HG03354 (cell line): ENCODE measurements at regions not wholly inside any gene's neighbourhood (a gene's known extent, or its start where the extent isn't known, plus 50 kb on each side); places are given as distances from the start of the nearest gene placed in this dataset.
A peak's percentile ranks its signal among the peaks of the same experiment; 100 is the strongest.

Source experiments
- ATAC-seq: cut with Tn5 transposase; IDR thresholded peaks from one replicate; pipeline ENCODE4 v1.9.1; 2021; ENCODE audit warnings: mild to moderate bottlenecking; ENCODE audit not compliant: unreplicated experiment, poor library complexity, severe bottlenecking

DNA sequence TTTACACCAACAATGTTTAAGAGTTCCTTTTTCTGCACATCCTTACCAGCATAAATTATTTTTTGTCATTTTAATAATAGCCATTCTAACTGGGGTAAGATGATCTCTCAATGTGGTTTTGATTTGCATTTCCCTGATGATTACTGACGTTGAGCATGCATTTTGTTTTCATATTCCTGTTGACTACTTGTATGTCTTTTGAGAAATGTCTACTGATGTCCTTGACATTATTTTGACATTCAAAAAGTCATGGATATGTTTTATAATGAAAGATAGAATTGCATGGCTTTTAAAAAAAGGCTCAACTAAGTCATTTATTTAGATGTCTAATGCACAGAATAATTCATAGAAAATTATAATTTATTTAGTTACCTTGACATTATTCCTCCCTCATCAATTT is 381.6 kb upstream of the C9orf72 start:
- no peak for ATAC-seq

DNA sequence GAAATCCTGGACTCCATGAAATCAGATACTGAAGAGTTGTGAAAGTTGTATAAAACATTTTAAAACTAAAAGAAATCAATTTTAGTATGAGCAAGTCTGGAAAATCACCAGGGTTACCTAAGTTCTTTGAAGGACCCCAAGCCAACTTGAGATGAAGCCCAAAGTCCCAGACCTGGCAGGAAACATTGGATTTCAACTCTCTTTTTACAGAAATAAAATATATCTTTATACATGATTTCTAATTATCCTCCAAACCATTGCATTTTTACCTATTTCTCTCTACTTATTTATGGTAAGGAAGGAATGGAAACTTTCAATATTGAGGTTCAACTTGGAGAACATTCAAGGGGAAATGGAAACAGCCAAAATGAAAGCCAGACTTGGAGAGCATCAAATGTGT is 390.6 kb upstream of the C9orf72 start:
- ATAC-seq: no peak

DNA sequence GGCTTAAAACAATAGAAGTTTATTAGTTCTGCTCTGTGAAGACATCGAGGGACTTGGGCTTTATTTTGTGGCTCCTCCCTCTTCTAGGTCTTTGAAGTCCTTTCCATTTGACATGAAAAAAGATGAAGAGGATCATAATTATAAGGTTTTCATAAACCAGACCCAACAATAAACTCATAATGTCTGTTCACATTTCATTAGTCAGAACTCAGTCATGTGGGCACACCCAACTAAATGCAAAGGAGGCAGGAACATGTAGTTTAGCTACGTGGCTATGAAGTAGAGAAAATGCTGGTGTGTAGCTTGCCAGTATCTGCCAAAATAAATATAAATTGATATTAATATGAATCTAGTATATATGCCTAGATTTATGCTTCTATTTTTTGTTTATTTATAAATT is 393.9 kb upstream of the C9orf72 start:
- ATAC-seq: no peak

DNA sequence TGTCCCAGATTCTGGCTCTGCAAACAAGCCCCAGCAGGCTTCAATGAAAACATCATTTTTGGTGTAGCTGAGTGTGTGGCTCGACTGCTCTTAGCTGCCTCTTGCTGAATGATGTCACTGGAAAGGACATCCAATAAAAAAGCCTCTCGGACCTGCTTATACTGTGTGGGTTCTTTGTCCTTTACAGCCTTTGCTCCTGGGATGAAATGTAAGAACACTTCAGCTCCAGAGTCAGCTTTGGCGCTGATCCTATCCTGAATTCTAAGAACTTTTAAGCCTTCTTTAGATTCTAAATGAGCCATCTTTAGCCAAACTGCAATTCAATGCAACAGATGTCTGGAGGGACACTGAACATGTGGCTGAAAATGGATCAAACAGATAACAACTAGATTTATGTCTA is 404.6 kb upstream of the C9orf72 start:
- no peak for ATAC-seq

DNA sequence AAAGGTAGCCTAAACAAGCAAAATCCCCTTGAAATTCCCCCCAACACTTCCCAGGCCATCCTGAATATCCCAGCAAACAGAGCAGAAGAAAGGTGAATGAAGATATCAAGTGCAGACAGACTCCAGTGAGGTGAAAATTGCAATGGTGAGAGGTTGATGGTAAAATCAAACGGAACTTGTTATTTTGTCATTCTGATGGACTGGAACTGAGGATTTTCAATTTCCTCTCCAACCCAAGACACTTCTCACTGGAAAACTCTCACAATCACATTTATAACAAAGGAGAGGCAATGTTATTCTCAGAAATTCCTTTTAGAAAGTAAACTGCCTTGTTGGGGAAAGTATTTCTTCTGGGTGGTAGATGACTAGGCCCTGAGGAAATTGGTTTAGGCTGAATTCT is 412.4 kb upstream of the C9orf72 start:
- ATAC-seq: no peak

DNA sequence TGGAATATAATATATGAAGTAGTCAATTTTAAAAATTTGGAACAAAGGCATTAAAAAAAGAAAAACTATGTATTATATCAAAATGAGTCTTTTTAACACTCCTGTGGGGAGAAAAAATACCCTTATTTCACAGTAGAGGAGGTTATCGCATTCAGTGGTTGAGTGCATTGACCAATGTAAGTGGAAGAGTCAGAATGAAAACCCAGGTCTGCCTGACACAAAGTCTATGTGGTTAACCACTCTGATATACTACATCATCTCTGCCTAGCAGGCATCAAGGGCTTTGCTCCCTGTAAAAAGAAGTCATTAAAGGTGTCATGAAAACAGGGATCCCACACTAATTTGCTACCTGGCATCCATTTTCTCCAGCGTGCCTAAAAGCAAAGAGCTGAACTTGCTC is 417.2 kb upstream of the C9orf72 start:
- ATAC-seq: peak; percentile 72

DNA sequence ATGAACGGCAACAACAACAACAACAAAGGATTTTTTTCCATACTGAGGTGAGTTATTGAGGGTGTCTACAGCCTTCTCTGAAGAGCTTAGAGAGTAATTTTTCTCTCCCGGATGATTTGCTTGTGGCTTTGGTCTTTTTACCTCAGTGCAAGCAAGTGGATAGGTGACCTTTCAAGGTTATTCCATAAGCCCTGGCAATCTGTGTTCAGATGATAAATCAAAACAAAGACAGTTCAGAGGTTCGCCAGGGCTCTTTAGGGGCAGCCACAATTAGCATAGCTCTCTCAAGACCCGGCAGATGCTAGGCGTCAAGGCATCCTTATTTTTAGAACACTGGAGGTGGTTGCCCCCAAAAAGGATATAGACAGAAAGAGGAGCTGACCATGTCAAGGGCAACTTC is 417.9 kb upstream of the C9orf72 start:
- ATAC-seq: no peak

DNA sequence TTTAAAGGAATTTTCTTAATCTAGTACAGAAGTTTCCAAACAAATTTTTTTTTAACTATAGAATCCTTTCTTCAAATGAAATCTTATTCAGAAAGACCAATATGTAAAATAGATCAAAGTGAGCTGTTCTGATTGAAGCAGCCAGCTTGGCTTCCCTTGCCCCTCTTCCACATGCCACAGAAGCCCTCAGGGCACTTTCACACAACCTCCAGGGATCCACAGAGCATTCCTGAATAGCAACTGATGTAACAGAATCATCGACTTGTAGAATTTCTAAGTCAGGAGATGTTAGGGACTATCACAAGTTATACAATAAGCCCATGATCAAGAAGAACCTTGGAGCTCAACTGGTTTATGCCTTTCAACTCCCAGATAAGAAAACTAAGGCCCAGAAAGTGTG is 427.8 kb upstream of the C9orf72 start:
- no peak for ATAC-seq

DNA sequence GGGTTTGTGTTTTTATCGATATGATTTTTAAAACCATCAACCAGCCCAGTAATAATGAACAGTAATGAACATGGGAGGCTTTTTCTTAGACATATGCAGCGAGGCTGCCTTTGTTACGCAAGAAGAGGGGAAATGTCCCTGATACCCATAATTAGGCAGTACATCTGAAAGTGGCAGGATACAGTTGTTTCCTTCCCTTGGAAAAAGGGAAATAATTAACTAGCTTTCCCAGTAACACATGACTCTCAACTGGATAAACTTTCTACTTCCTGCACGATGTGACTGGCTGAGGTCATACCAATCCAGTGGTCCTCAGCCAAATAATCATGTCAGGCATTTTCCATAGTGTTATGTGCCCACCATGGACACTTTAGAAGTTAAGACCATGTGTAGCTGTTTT is 431.6 kb upstream of the C9orf72 start:
- no peak for ATAC-seq

DNA sequence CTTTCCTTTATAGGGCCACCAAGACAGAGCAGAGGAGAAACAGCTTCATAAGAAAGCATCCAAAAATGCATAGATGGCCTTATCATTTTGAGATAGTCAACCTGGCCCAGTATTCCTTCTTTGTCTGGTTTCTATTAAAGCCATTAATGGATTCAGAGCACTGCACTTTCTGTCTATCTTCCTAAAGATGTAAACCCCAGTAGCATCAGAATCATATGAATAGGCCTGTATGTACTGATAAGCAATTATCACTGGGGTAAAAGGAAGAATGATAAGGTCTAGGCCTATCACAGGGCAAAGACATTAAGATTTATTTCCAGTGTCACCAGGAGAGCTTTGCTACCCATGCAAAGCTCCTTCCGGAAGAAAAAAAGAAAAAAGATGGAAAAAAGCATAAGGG is 432.5 kb upstream of the C9orf72 start:
- no peak for ATAC-seq

DNA sequence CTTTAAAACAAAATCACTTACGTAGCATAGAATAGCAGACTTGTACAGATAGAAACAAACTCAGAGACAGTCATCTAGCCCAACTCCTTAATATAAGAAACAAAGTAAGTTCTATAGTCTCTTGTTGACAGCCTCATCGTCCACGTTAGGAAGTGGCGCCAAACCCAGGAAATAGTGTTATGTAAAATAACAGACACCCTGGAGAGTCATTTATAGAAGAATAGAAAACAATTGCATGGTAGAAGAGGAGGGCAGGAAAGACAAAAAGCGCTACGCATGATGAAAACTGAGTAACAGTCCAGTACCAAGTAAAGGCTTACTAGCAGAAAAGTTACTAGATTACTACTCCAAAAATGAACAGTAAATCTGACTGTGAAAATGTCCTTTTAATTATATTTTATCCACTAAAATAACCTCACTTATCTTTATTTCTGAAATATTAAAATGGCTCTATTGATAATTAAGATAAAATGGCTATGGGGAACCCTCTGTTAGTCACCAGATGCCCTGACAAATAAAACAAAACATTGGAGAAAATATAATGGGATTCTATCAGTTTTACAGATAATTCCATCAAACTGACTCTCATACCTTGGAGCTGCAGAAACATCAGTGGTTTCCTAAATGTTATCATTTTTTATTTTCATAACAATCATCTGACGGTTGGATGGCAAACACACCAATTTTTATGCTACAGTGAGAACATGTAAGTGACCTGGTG is 434.0 kb upstream of the C9orf72 start:
- no peak for ATAC-seq

DNA sequence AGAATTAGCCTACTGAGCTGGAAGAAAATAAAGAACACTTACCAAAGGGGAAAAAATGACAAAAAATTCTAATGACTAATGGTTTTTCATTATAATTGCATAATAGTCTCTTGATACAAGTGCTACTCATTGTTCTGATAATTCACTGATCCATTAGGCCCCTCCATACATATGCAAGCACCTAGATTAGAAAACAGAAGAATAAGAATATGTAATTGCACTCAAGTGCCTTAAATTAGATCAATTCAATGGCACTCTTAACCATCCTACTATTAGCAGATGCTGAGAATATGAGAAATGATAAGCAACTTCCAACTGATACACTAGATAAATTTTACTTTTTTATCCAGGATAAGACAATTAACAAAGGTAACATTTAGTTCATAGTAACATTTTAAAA is 440.9 kb upstream of the C9orf72 start:
- ATAC-seq: no peak

DNA sequence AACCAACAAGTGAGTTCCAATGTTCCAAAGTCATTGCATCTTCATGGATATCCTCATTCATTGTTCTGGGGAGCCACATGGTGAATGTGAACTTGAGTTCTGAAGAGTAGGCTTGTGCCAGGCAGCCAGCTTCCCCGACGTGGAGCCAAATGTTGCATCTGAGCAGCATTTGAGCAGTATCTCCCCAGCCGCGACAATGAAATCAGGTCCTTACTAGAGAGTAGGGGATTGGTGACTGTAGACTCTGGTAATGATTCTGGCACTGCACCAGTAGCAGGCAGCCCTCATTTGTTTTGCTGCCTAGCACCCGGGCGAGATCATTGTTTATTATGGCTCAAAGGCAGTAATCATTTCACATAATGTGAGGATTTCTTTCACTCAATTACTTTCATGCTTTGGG is 451.4 kb upstream of the C9orf72 start:
- no peak for ATAC-seq

DNA sequence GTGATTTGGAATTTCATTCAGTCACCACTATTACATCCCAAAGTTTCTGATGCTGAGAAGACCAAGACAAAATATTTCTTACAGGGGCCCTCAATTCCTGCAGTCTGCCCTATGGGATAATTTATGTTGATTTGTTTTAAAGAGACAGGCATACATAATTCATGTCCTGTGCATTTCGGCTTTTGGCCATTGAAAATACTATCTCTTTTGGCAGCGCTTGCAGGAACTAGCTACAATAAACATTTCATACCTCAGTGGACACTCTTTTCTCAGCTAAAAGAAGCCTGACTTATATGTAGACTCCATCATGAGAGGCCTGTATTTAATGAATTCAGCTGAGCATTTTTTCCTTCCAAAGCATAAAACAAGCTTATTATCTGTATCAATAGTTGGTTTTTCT is 451.9 kb upstream of the C9orf72 start:
- no peak for ATAC-seq

DNA sequence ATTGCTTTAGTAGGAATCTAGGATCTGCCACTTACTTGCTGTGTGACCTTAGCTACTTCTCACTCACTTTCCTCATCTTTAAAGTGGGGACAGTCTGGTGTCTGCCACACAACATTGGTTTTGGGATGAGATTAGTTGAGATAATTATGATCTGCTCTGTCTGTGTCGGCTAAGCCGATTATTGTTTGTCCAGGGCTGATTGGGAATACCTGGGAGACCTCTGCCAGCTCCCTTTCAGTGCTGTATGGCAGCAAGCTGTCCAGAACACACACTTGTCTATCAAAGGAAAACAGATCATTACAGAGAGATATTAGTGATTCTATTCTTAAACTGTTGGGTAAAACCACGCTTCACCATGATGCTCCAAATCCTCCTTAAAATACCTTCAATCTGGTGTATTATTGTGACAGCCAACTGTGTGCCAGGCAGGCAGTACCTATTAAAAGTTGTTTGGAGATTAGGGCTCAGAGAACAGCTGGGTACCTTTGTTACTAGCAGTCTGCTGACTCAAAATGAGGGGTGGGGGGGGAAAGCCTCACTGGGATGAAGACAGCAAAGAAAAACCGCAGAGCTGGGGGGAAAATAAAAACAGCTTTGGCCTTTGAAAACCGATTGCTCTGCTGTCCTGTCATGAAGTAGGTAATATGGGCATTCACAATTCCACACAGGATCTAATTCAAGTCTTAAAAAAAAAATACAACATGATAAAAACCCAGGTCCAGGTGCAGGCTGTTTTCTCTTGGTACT is 458.4 kb upstream of the C9orf72 start:
- ATAC-seq: no peak

DNA sequence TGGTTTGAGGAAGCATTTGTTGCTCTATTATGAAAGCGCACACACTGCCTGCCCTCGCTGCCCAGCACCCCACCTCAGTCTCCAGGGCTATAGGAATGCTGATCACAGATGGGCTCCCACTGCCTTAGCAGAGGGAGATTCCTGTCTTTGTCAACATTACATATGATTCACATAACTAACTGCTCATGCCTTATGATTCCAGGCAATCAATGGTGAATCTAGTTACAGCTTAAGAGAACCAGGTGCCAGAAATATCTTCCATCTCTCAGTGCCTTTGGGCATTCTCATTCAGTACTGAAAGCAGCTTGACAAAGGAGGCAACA is 458.9 kb upstream of the C9orf72 start:
- ATAC-seq: no peak

DNA sequence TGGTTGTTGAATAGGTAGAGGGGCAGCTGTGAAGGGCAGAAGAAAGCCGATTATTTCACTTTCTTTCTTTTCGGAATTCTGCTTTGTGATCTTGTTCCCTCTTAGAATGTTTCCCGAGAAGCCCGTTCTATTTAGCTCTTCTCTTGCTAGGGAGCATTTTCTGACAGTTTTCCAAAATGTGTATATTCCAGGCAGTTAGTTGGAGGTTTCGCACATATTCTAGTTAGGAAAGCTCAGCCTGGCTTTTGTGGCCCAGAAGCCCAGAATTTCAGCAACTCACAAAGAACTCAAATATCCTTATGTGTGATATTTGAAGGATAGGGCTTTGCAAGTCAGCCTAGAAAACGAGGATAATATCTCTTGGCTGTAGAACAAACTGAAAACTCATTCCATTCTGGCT is 461.0 kb upstream of the C9orf72 start:
- no peak for ATAC-seq

DNA sequence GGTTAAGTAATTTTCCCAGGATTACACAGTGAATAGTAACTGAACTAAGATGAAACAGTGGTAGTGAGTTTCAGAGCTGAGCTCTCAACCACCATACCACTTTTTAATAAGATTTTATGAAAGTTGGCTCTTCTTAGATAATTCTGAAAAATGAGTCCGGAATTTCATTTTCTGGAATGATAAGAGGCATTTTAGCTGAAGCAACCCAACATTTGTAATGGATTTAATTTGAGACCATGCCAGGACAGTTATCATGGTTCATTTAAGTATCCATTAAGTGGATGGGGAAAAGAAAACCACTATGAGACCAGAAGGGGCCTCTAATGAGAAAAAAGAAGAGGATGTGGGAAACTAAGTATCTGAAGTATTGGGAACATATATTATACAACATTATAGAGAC is 464.7 kb upstream of the C9orf72 start:
- no peak for ATAC-seq

DNA sequence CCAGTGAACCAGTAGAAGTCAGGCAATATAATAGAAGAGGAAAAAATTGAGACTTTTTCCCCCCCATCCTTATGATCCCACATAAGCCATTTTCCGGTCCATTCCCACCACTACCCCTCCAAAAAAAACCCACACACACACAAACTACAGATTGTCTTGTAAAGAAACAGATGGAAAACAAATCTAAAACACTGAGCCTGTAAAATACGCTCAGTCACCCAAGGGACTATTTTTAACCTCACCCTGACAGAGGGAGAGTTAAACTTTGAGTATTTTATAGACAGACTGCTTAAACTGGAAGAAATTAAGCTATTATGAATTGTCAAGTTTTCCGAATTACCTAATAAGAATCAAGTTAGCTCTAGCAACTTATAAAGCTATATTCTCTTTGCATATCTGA is 471.8 kb upstream of the C9orf72 start:
- ATAC-seq: no peak

DNA sequence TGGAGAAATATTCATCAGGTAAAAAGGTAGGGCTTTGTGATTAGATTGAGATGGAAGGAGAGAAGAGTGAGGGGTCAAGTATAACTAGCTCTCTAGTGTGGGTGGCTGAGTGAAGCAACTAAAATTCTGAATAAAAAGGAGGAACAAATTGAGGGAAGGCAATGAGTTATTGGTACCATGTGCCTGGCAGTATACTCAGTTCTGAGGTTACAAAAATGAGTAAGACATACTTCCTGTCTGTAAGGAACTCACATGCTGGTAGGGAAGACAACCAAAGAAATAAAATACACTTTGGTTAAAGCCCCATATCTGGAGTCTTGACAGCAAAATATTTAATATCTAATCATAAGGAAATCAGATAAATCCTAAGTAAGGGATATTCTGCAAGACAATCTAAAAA is 476.8 kb upstream of the C9orf72 start:
- no peak for ATAC-seq

DNA sequence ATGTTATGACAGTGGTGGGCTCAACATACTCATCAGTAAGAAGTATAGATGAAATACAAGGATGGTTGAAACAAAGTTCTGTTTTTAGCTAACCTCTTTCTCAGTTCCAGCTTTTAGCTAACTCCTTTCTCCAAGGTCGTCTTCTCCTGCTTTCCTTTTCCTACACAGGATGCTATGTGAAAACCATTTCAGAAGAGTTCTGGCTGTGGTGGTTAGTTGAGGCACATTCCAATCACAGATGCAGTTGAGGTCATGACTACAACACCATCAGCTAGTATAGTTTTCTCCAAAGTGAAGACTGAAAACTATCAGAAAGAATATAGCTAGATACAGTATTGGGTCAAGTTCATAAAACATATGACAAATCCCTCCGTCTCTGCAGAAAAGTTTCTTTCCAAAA is 477.7 kb upstream of the C9orf72 start:
- ATAC-seq: no peak
